ENCODE measurements at regions not wholly inside any gene's neighbourhood (a gene's known extent, or its start where the extent isn't known, plus 50 kb on each side); places are given as distances from the start of the nearest gene placed in this dataset.

GRCh38 chr5:74251141-74252035 is 389.1 kb downstream of the ENC1 start:
- Mint-ChIP-seq H3K9me3 (no peaks in the 10 kb centered on the region), H3K4me3 (peak overlapping the region; percentile 24), H3K27ac (peak overlapping the region; percentile 91), H3K36me3 (ENCODE audit: low read depth) (no peaks in the 10 kb centered on the region), H3K27me3 (ENCODE audit: insufficient read depth) (peaks cover 3% of the 10 kb centered on the region; the same call in 1 of the 2 replicates), H3K4me1 (ENCODE audit: low read depth) (peaks cover 29% of the 10 kb centered on the region)
- TF ChIP-seq, protein P1, sequence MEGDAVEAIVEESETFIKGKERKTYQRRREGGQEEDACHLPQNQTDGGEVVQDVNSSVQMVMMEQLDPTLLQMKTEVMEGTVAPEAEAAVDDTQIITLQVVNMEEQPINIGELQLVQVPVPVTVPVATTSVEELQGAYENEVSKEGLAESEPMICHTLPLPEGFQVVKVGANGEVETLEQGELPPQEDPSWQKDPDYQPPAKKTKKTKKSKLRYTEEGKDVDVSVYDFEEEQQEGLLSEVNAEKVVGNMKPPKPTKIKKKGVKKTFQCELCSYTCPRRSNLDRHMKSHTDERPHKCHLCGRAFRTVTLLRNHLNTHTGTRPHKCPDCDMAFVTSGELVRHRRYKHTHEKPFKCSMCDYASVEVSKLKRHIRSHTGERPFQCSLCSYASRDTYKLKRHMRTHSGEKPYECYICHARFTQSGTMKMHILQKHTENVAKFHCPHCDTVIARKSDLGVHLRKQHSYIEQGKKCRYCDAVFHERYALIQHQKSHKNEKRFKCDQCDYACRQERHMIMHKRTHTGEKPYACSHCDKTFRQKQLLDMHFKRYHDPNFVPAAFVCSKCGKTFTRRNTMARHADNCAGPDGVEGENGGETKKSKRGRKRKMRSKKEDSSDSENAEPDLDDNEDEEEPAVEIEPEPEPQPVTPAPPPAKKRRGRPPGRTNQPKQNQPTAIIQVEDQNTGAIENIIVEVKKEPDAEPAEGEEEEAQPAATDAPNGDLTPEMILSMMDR (IDR thresholded peaks at IDR 0.05): no peak
- peak; percentile 97 for DNase-seq

GRCh38 chr5:74250304-74251102 is 390.0 kb downstream of the ENC1 start:
- peak overlapping the region; percentile 24 for H3K4me3 Mint-ChIP-seq
- no peaks in the 10 kb centered on the region for H3K36me3 Mint-ChIP-seq (ENCODE audit: low read depth)
- TF ChIP-seq, protein P1 (IDR thresholded peaks at IDR 0.05): no peak
- DNase-seq: no peak
- peak overlapping the region; percentile 91 for H3K27ac Mint-ChIP-seq
- no peaks in the 10 kb centered on the region for H3K9me3 Mint-ChIP-seq
- H3K4me1 Mint-ChIP-seq (ENCODE audit: low read depth): peaks cover 29% of the 10 kb centered on the region
- peaks cover 3% of the 10 kb centered on the region; the same call in 1 of the 2 replicates for H3K27me3 Mint-ChIP-seq (ENCODE audit: insufficient read depth)

DNA sequence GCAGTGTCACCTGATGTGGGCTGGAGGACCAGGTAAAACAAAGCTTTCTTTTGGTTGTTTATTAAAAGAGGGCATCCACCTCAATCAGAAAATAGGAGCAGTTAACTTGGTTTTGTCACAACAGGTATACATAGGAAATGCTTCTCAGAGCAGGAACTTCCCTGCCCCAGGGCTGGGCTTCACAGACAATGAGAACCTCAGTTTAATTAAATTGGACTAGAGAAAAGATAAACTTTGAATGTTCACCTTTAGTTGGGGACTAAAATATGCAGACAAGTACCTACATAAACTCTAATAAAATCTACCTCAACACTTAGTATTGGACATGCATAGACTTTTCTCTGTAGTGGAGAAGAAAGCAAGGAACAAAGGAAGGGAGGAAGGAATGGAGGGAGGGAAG is 392.0 kb downstream of the ENC1 start:
- DNase-seq: no peak
- TF ChIP-seq, protein P1 (IDR thresholded peaks at IDR 0.05): no peak
- H3K4me1 Mint-ChIP-seq (ENCODE audit: low read depth): peaks cover 29% of the 10 kb centered on the region
- H3K9me3 Mint-ChIP-seq: no peaks in the 10 kb centered on the region
- no peaks in the 10 kb centered on the region for H3K36me3 Mint-ChIP-seq (ENCODE audit: low read depth)
- no peak overlapping the region for H3K4me3 Mint-ChIP-seq
- H3K27me3 Mint-ChIP-seq (ENCODE audit: insufficient read depth): peaks cover 3% of the 10 kb centered on the region; the same call in 1 of the 2 replicates
- no peak overlapping the region for H3K27ac Mint-ChIP-seq

GRCh38 chr5:74244406-74244805 is 396.1 kb downstream of the ENC1 start:
- TF ChIP-seq, protein P1 (IDR thresholded peaks at IDR 0.05): no peak
- 0 out of 2 replicates have a peak, but pooled peaks cover 3% of the 10 kb centered on the region for H3K27me3 Mint-ChIP-seq (ENCODE audit: insufficient read depth)
- no peaks in the 10 kb centered on the region for H3K9me3 Mint-ChIP-seq
- no peak overlapping the region for H3K4me3 Mint-ChIP-seq
- no peaks in the 10 kb centered on the region; the same call in 1 of the 2 replicates for H3K4me1 Mint-ChIP-seq (ENCODE audit: low read depth)
- no peak overlapping the region for H3K27ac Mint-ChIP-seq
- H3K36me3 Mint-ChIP-seq (ENCODE audit: low read depth): no peaks in the 10 kb centered on the region
- no peak for DNase-seq

DNA sequence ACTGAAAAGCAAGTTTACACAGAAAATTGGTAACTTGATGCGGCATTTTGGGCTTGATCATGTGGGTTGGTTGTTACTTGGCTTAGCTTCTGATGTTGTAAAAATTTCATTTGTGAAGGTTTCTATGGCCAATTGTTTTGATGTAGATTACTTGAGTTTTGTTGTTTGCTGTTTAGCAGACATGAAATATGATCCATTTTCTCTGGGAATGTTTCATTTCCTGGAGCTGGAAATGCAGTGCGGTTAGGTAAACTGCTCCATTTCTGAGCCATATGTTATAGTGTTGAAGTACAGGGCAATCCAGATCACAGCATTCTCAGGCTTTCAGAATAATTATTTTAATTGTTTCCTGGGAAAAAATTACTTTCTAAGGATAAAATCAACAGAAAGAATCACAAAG is 396.9 kb downstream of the ENC1 start:
- TF ChIP-seq, protein P1 (IDR thresholded peaks at IDR 0.05): no peak
- H3K4me3 Mint-ChIP-seq: no peak overlapping the region
- no peaks in the 10 kb centered on the region for H3K36me3 Mint-ChIP-seq (ENCODE audit: low read depth)
- peak; percentile 16 for DNase-seq
- no peaks in the 10 kb centered on the region; the same call in 1 of the 2 replicates for H3K4me1 Mint-ChIP-seq (ENCODE audit: low read depth)
- H3K27ac Mint-ChIP-seq: peak overlapping the region; percentile 44; the same call in 1 of the 2 replicates
- no peaks in the 10 kb centered on the region for H3K9me3 Mint-ChIP-seq
- 0 out of 2 replicates have a peak, but pooled peaks cover 3% of the 10 kb centered on the region for H3K27me3 Mint-ChIP-seq (ENCODE audit: insufficient read depth)
